ENCODE measurements at regions not wholly inside any gene's neighbourhood (a gene's known extent, or its start where the extent isn't known, plus 50 kb on each side); places are given as distances from the start of the nearest gene placed in this dataset.

DNA sequence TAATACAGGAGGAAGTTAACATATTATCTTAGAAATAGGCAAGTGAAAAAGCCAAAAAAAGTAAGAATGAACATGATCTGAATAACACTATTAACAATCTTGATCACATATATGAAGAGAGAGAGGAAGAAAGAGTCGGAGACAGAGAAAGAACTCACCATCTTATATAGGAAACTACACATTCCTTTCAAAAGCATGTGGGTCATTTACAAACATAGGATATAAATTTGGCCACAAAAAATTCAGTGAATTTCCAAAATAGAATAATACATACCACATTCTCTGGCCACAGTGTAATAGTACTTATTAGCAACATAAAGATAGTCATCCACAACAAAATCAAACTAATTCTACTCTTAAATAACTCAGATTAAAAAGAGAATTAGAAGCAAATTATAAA is 50.9 kb upstream of the ME3 start:
- peaks cover 8% of the 10 kb centered on the region for H3K9me3 Mint-ChIP-seq (ENCODE audit: low read depth, unreplicated experiment)
- CTCF ChIA-PET, result no interaction called here
- H3K4me1 Mint-ChIP-seq (ENCODE audit: low read depth, unreplicated experiment), result peaks cover 44% of the 10 kb centered on the region
- H3K27ac Mint-ChIP-seq (ENCODE audit: unreplicated experiment), result no peak overlapping the region
- no TSS peak for BruUV-seq (replicated peaks)
- no peak for DNase-seq
- peaks cover 5% of the 10 kb centered on the region for H3K36me3 Mint-ChIP-seq (ENCODE audit: insufficient read depth, unreplicated experiment)
- TF ChIP-seq, protein P1, sequence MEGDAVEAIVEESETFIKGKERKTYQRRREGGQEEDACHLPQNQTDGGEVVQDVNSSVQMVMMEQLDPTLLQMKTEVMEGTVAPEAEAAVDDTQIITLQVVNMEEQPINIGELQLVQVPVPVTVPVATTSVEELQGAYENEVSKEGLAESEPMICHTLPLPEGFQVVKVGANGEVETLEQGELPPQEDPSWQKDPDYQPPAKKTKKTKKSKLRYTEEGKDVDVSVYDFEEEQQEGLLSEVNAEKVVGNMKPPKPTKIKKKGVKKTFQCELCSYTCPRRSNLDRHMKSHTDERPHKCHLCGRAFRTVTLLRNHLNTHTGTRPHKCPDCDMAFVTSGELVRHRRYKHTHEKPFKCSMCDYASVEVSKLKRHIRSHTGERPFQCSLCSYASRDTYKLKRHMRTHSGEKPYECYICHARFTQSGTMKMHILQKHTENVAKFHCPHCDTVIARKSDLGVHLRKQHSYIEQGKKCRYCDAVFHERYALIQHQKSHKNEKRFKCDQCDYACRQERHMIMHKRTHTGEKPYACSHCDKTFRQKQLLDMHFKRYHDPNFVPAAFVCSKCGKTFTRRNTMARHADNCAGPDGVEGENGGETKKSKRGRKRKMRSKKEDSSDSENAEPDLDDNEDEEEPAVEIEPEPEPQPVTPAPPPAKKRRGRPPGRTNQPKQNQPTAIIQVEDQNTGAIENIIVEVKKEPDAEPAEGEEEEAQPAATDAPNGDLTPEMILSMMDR (IDR thresholded peaks at IDR 0.05; ENCODE audit: unreplicated experiment), result no peak
- H3K27me3 Mint-ChIP-seq (ENCODE audit: unreplicated experiment), result no peaks in the 10 kb centered on the region
- no peak overlapping the region for H3K4me3 Mint-ChIP-seq (ENCODE audit: low read depth, unreplicated experiment)
- intact Hi-C loops (cut with micrococcal nuclease; ENCODE audit: unreplicated experiment), result no loop called here

DNA sequence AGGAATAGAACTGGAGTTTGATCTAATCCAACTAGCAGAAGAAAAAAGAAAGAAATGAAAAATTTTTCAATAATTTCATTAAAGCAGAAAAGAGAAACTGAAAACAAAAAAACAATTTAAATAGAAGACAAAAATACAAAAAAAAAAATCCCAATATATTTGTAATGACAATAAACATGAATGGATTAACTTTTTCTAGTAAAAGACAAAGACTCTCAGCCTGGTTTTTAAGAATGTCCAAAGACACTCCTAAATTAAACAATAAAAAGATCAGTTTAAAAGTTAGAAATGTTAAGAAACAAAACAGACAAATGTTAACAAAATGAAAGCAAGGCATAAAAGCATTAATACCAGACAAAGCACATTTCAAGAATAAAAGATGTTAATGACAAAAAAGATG is 50.3 kb upstream of the ME3 start:
- H3K4me1 Mint-ChIP-seq (ENCODE audit: low read depth, unreplicated experiment), result peaks cover 49% of the 10 kb centered on the region
- intact Hi-C loops (cut with micrococcal nuclease; ENCODE audit: unreplicated experiment), result no loop called here
- CTCF ChIA-PET, result no interaction called here

More for the DNA sequence above, 50.3 kb upstream of the ME3 start:
- TF ChIP-seq, protein P1 (IDR thresholded peaks at IDR 0.05; ENCODE audit: unreplicated experiment), result no peak
- Mint-ChIP-seq H3K9me3 (ENCODE audit: low read depth, unreplicated experiment) (peaks cover 8% of the 10 kb centered on the region), H3K4me3 (ENCODE audit: low read depth, unreplicated experiment) (no peak overlapping the region), H3K27me3 (ENCODE audit: unreplicated experiment) (no peaks in the 10 kb centered on the region), H3K27ac (ENCODE audit: unreplicated experiment) (no peak overlapping the region), H3K36me3 (ENCODE audit: insufficient read depth, unreplicated experiment) (peaks cover 5% of the 10 kb centered on the region)
- BruUV-seq (replicated peaks), result no TSS peak
- DNase-seq, result no peak

Data from Calu3 (cell line).